ENCODE measurements at regions not wholly inside any gene's neighbourhood (a gene's known extent, or its start where the extent isn't known, plus 50 kb on each side); places are given as distances from the start of the nearest gene placed in this dataset.

DNA sequence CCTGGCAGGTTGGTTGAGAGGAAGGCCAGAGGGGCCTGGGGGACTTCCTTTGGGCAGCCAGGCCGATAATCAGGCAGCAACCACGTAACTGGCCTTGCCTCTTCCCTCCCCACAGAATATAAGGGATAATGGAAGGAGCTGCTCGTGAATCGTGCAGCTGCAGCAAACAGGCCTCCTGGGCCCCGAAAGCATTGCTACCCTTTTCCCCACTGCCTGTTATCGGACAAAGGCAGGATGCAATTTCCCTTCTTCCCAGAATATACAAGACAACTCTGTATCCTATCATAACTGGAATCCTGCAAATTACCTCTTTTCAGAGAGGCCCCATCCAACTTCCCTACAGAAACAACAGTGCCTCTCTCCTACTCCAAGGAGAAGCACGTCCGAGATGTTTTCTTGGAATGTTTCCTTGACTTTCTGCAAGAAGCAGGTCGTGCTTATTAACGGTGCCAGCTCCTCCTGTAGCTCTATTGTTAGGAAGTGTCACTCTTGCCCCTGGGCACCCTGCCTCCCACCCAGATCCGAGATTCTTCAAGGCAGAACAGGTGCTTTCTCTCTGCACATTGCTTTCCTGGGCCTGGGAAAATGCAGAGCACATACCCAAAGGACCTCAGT, 106.0 kb upstream of the TIAM1 start:
- H3K27me3 Mint-ChIP-seq (ENCODE audit: unreplicated experiment), result no peaks in the 10 kb centered on the region
- H3K36me3 Mint-ChIP-seq (ENCODE audit: unreplicated experiment), result no peaks in the 10 kb centered on the region
- no peak overlapping the region for H3K4me3 Mint-ChIP-seq (ENCODE audit: unreplicated experiment)
- no peak for DNase-seq (ENCODE audit: extremely low spot score, unreplicated experiment)
- TF ChIP-seq CTCF (IDR thresholded peaks at IDR 0.05), result no peak
- H3K27ac Mint-ChIP-seq (ENCODE audit: unreplicated experiment), result no peak overlapping the region
- H3K9me3 Mint-ChIP-seq (ENCODE audit: unreplicated experiment), result no peaks in the 10 kb centered on the region
- H3K4me1 Mint-ChIP-seq (ENCODE audit: unreplicated experiment), result no peaks in the 10 kb centered on the region

DNA sequence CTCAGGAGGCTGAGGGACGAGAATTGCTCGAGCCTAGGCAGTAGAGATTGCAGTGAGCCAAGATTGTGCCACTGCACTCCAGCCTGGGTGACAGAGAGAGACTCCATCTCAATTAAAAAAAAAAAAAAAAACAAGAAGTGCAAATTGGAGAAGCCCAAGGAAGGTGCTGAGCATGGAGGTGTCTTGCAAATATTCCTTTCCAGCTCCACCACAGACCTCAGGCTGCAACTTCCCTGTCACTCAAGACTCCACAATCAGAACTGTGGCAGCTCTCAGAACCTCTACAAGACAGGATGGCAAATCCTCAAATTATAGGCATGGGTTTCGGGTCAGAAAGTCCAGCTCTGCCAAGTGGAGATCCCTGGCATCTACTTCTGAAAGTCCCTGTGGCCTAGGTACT, 104.4 kb upstream of the TIAM1 start:
- no peaks in the 10 kb centered on the region for H3K9me3 Mint-ChIP-seq (ENCODE audit: unreplicated experiment)
- DNase-seq (ENCODE audit: extremely low spot score, unreplicated experiment), result no peak
- no peak overlapping the region for H3K4me3 Mint-ChIP-seq (ENCODE audit: unreplicated experiment)
- H3K4me1 Mint-ChIP-seq (ENCODE audit: unreplicated experiment), result no peaks in the 10 kb centered on the region
- H3K36me3 Mint-ChIP-seq (ENCODE audit: unreplicated experiment), result no peaks in the 10 kb centered on the region
- no peak for TF ChIP-seq CTCF (IDR thresholded peaks at IDR 0.05)
- H3K27me3 Mint-ChIP-seq (ENCODE audit: unreplicated experiment), result no peaks in the 10 kb centered on the region
- H3K27ac Mint-ChIP-seq (ENCODE audit: unreplicated experiment), result no peak overlapping the region

GRCh38 chr21:31447505-31447904, 103.4 kb upstream of the TIAM1 start:
- H3K4me3 Mint-ChIP-seq (ENCODE audit: unreplicated experiment), result no peak overlapping the region
- H3K4me1 Mint-ChIP-seq (ENCODE audit: unreplicated experiment), result no peaks in the 10 kb centered on the region
- no peaks in the 10 kb centered on the region for H3K9me3 Mint-ChIP-seq (ENCODE audit: unreplicated experiment)
- H3K36me3 Mint-ChIP-seq (ENCODE audit: unreplicated experiment), result no peaks in the 10 kb centered on the region
- no peak for DNase-seq (ENCODE audit: extremely low spot score, unreplicated experiment)
- no peak overlapping the region for H3K27ac Mint-ChIP-seq (ENCODE audit: unreplicated experiment)
- H3K27me3 Mint-ChIP-seq (ENCODE audit: unreplicated experiment), result no peaks in the 10 kb centered on the region
- TF ChIP-seq CTCF (IDR thresholded peaks at IDR 0.05), result no peak

DNA sequence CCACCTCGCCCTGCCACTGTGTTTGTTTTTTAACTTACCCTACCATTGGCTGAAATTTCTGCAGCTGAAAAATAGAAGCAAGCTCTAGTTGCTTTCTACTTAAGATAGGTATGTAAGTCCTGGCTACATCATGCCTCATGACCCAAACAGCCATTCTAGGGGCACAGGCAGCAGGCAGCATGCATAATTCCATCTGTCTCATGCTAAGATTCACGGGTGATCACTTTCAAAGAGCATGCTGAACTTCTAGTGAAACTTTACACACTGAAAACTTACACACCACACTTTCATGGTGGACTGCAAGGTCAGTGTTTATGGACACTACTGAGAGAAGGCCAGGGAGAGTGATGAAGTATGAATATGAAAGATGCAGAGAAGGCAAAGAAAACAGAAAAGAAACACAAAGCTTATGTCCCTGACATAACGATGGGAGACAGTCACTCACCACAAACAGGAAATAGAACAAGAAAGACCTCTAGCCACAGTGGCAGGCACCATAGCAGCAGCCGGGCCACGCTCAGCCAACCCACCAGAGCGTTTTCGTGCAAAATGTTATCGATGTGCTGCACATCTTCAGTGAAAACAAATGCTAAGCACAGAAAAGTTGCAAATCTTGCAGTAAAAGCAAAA, 102.3 kb upstream of the TIAM1 start:
- H3K27me3 Mint-ChIP-seq (ENCODE audit: unreplicated experiment), result no peaks in the 10 kb centered on the region
- no peak overlapping the region for H3K27ac Mint-ChIP-seq (ENCODE audit: unreplicated experiment)
- no peaks in the 10 kb centered on the region for H3K9me3 Mint-ChIP-seq (ENCODE audit: unreplicated experiment)
- no peak for TF ChIP-seq CTCF (IDR thresholded peaks at IDR 0.05)
- DNase-seq (ENCODE audit: extremely low spot score, unreplicated experiment), result no peak
- no peaks in the 10 kb centered on the region for H3K4me1 Mint-ChIP-seq (ENCODE audit: unreplicated experiment)
- H3K36me3 Mint-ChIP-seq (ENCODE audit: unreplicated experiment), result no peaks in the 10 kb centered on the region
- H3K4me3 Mint-ChIP-seq (ENCODE audit: unreplicated experiment), result no peak overlapping the region

DNA sequence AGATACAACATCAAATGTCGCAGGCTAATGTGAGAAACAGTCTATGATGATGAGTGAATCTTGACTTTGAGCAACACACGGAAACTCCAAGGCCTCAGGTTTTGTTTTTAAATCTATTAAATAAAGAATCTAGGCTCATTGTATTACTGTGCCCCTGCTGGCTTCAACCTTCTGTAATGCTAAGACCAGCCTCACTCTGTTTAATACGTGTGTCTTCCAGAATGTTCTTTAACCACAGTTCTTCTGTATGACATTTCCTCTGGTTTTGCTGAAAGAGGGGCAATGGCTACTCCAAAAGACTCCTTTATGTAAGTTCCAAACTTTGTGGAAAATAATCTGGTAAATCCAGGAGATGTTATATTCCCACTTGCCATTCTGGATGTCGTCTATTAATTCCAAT, 101.1 kb upstream of the TIAM1 start:
- H3K4me1 Mint-ChIP-seq (ENCODE audit: unreplicated experiment), result no peaks in the 10 kb centered on the region
- no peak for DNase-seq (ENCODE audit: extremely low spot score, unreplicated experiment)
- H3K27me3 Mint-ChIP-seq (ENCODE audit: unreplicated experiment), result no peaks in the 10 kb centered on the region
- H3K36me3 Mint-ChIP-seq (ENCODE audit: unreplicated experiment), result no peaks in the 10 kb centered on the region
- no peaks in the 10 kb centered on the region for H3K9me3 Mint-ChIP-seq (ENCODE audit: unreplicated experiment)
- no peak overlapping the region for H3K27ac Mint-ChIP-seq (ENCODE audit: unreplicated experiment)
- no peak overlapping the region for H3K4me3 Mint-ChIP-seq (ENCODE audit: unreplicated experiment)
- no peak for TF ChIP-seq CTCF (IDR thresholded peaks at IDR 0.05)

Measured in osteocyte (in vitro differentiated cells).